Psoas muscle (tissue), 7 donors: ENCODE measurements at regions not wholly inside any gene's neighbourhood (a gene's known extent, or its start where the extent isn't known, plus 50 kb on each side); places are given as distances from the start of the nearest gene placed in this dataset.

Experiments
- ATAC-seq, 4 donors: fragments of 200-7000 bp; cut with Tn5 transposase; one replicate each; pipeline ENCODE4 v1.9.1; 2020; ENCODE audit warnings: moderate library complexity in 3 of 4, mild to moderate bottlenecking in 2 of 4
- DNase-seq, 2 donors: peaks; one replicate each; pipeline ENCODE4 v3.0.0-alpha.2; 2020
- H3K27ac ChIP-seq: fragments of 200-600 bp; one replicate; pipeline ENCODE4 v1.8.0; 2022
- H3K27me3 ChIP-seq, 3 donors: fragments of 200-600 bp in 1 of 3; one replicate each; pipeline versions ENCODE4 v1.6.1 to v1.8.0; 2013 to 2022; ENCODE audit warnings: low read length in 2 of 3, mild to moderate bottlenecking in 2 of 3, moderate library complexity in 1 of 3; ENCODE audit not compliant: insufficient read depth in 3 of 3
- H3K36me3 ChIP-seq, 2 donors: fragments of 200-600 bp in 1 of 2; one replicate each; pipeline versions ENCODE4 v1.6.1 to v1.8.0; 2013 to 2022; ENCODE audit warnings: low read depth in 1 of 2, mild to moderate bottlenecking in 1 of 2, moderate library complexity in 1 of 2; ENCODE audit not compliant: insufficient read depth in 1 of 2
- H3K4me1 ChIP-seq: fragments of 200-600 bp; one replicate; pipeline ENCODE4 v1.8.0; 2022
- H3K4me3 ChIP-seq: fragments of 200-600 bp; one replicate; pipeline ENCODE4 v1.8.0; 2022; ENCODE audit warnings: mild to moderate bottlenecking
- H3K9me3 ChIP-seq: fragments of 200-600 bp; one replicate; pipeline ENCODE4 v1.8.0; 2022
- WGBS, 3 donors: extraction: QIAGEN DNeasy Blood & Tissue Kit; methylation state at CpG; one replicate each; pipeline versions ENCODE4 v1.1.6 to v1.1.7; 2013; 5-methylcytosine and 5-hydroxymethylcytosine counted together
- intact Hi-C, 2 donors: fragments of 100-400 bp; cut with DNase I; formaldehyde crosslinking; loops; one replicate each; pipeline versions ENCODE4 v1.11.0 to v1.14.2; 2022
- TF ChIP-seq, protein P1 (sequence below): fragments of 200-600 bp; IDR thresholded peaks from one replicate; pipeline ENCODE4 v1.8.0; 2022; ENCODE audit warnings: antibody characterized with exemption
- donor health status: healthy with polysubstance abuse.
- donor health status: DM: no; HTN: no; CAD: no; lungs with moderate emphysema.
- donor health status: Bipolar disorder and iron deficiency.
- donor health status: healthy.
- donor health status: DM: yes; HTN: yes; CAD: no.
- donor health status: DM: no; HTN: no; CAD: no.
- donor health status: DM: yes; HTN: yes; CAD: no.

GRCh38 chr4:74541667-74542066 lies 96.7 kb downstream of the AREG start:
- ATAC-seq (no peak), DNase-seq (no peak)
- H3K36me3 ChIP-seq, result no peaks in the 10 kb centered on the region
- H3K27ac ChIP-seq, result no peak overlapping the region
- H3K27me3 ChIP-seq, result no peaks in the 10 kb centered on the region
- H3K4me3 ChIP-seq, result no peak overlapping the region
- WGBS, 3 donors, result 69 to 75% (median 72%) methylated on average over 9 of the region's 9 CpGs
- TF ChIP-seq, protein P1, sequence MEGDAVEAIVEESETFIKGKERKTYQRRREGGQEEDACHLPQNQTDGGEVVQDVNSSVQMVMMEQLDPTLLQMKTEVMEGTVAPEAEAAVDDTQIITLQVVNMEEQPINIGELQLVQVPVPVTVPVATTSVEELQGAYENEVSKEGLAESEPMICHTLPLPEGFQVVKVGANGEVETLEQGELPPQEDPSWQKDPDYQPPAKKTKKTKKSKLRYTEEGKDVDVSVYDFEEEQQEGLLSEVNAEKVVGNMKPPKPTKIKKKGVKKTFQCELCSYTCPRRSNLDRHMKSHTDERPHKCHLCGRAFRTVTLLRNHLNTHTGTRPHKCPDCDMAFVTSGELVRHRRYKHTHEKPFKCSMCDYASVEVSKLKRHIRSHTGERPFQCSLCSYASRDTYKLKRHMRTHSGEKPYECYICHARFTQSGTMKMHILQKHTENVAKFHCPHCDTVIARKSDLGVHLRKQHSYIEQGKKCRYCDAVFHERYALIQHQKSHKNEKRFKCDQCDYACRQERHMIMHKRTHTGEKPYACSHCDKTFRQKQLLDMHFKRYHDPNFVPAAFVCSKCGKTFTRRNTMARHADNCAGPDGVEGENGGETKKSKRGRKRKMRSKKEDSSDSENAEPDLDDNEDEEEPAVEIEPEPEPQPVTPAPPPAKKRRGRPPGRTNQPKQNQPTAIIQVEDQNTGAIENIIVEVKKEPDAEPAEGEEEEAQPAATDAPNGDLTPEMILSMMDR, result no peak
- H3K4me1 ChIP-seq, result no peaks in the 10 kb centered on the region
- intact Hi-C loops, result no loop called here
- H3K9me3 ChIP-seq, result no peaks in the 10 kb centered on the region

- no peak overlapping the region for H3K27ac ChIP-seq
- no peak overlapping the region for H3K4me3 ChIP-seq
- DNase-seq (no peak), ATAC-seq (no peak)
- no peaks in the 10 kb centered on the region for H3K27me3 ChIP-seq
- TF ChIP-seq, protein P1, result no peak
- H3K36me3 ChIP-seq, result no peaks in the 10 kb centered on the region
- no peaks in the 10 kb centered on the region for H3K9me3 ChIP-seq
- intact Hi-C loops, result no loop called here
- no peaks in the 10 kb centered on the region for H3K4me1 ChIP-seq
- 38 to 41% (median 40%) methylated on average over 3 of the region's 3 CpGs for WGBS, 3 donors
Measured at GRCh38 chr4:74543231-74543781, 98.4 kb downstream of the AREG start.

- intact Hi-C loops, result no loop called here
- TF ChIP-seq, protein P1, result no peak
- whole genome bisulfite sequencing, 3 donors, result 47 to 68% (median 56%) methylated on average over 2 of the region's 2 CpGs
- Histone ChIP-seq H3K27me3 (no peaks in the 10 kb centered on the region), H3K4me3 (no peak overlapping the region), H3K4me1 (no peaks in the 10 kb centered on the region), H3K9me3 (no peaks in the 10 kb centered on the region), H3K36me3 (no peaks in the 10 kb centered on the region), H3K27ac (no peak overlapping the region)
- ATAC-seq (no peak), DNase-seq (no peak)
Measured at GRCh38 chr4:74543983-74544382, 99.0 kb downstream of the AREG start.

GRCh38 chr4:74544655-74545361 lies 99.9 kb downstream of the AREG start:
- H3K36me3 ChIP-seq, result no peaks in the 10 kb centered on the region
- H3K9me3 ChIP-seq, result no peaks in the 10 kb centered on the region
- intact Hi-C loops, result no loop called here
- DNase-seq, result no peak
- H3K4me1 ChIP-seq, result no peaks in the 10 kb centered on the region
- 92 to 100% (median 93%) methylated on average over 1 of the region's 1 CpG for WGBS, 3 donors
- no peak for ATAC-seq
- H3K4me3 ChIP-seq, result no peak overlapping the region
- no peaks in the 10 kb centered on the region for H3K27me3 ChIP-seq
- TF ChIP-seq, protein P1, result no peak
- H3K27ac ChIP-seq, result no peak overlapping the region

- ATAC-seq (no peak), DNase-seq (no peak)
- no peak overlapping the region for H3K4me3 ChIP-seq
- intact Hi-C loops, result no loop called here
- TF ChIP-seq, protein P1, result no peak
- H3K9me3 ChIP-seq, result no peaks in the 10 kb centered on the region
- H3K27ac ChIP-seq, result no peak overlapping the region
- H3K36me3 ChIP-seq, result no peaks in the 10 kb centered on the region
- no peaks in the 10 kb centered on the region for H3K4me1 ChIP-seq
- H3K27me3 ChIP-seq, result no peaks in the 10 kb centered on the region
Measured at GRCh38 chr4:74545448-74545847, 100.5 kb downstream of the AREG start.
